HUES64 (cell line): ENCODE measurements at regions not wholly inside any gene's neighbourhood (a gene's known extent, or its start where the extent isn't known, plus 50 kb on each side); places are given as distances from the start of the nearest gene placed in this dataset.
"Not testable (repeated sequence)": the region's sequence is repeated elsewhere in the genome, so short reads cannot be mapped to it uniquely, and the experiment has no call there.

Experiments used
- H3K27ac ChIP-seq: 2 replicates; pipeline ENCODE4 v1.7.0; 2013; ENCODE audit warnings: low read depth, low read length, inconsistent platforms
- H3K27me3 ChIP-seq: 2 replicates; pipeline ENCODE4 v1.6.1; 2013; ENCODE audit warnings: mild to moderate bottlenecking, low read length; ENCODE audit not compliant: insufficient read depth
- H3K36me3 ChIP-seq: 2 replicates; pipeline ENCODE4 v1.6.1; 2013; ENCODE audit warnings: mild to moderate bottlenecking, low read length; ENCODE audit not compliant: insufficient read depth
- H3K4me1 ChIP-seq: 2 replicates; pipeline ENCODE4 v1.6.1; 2013; ENCODE audit warnings: mild to moderate bottlenecking, low read length, moderate library complexity; ENCODE audit not compliant: insufficient read depth
- H3K4me3 ChIP-seq: 2 replicates; pipeline ENCODE4 v1.5.1; 2013; ENCODE audit warnings: mild to moderate bottlenecking, low read length, moderate library complexity
- H3K9ac ChIP-seq: 2 replicates; pipeline ENCODE4 v1.6.1; 2013; ENCODE audit warnings: mild to moderate bottlenecking, low read depth, low read length
- H3K9me3 ChIP-seq: 2 replicates; pipeline ENCODE4 v1.6.1; 2013; ENCODE audit warnings: low read depth, low read length; ENCODE audit not compliant: insufficient read depth
- WGBS: fragments of 150-250, 120-280 bp; methylation state at CpG from one replicate; pipeline ENCODE4 v1.1.7; 2013; ENCODE audit warnings: missing lambda C conversion rate; 5-methylcytosine and 5-hydroxymethylcytosine counted together

- not testable (repeated sequence) for H3K9ac ChIP-seq, H3K4me1 ChIP-seq, H3K36me3 ChIP-seq, H3K27ac ChIP-seq, H3K4me3 ChIP-seq, H3K9me3 ChIP-seq, H3K27me3 ChIP-seq
- no CpG with 5 or more reads among the region's 2 CpGs for WGBS
Measured at GRCh38 chr2:87325911-87326294, 304.3 kb upstream of the PLGLB1 start.

DNA sequence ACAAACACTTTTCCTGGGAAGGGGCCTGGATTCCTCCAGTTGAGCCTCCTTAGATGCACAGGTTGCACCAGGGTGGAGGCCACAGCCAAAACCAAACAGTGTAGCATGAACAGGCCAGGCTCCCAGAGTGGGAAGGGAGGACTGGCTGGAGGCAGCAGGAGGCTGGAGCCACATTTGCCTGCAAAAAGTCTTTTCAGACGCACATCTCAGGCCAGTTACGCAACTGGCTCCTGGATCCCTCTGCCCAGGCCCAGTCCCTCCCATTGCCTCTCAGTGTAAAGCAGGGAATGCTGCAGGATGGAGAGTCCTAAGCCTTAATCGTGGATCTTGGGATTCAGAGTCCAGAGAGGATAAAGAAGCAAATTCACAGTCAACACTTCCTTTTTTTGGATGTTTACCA is 305.1 kb upstream of the PLGLB1 start:
- not testable (repeated sequence) for H3K36me3 ChIP-seq, H3K27me3 ChIP-seq, H3K9me3 ChIP-seq, H3K4me3 ChIP-seq, H3K4me1 ChIP-seq, H3K27ac ChIP-seq, H3K9ac ChIP-seq
- no CpG with 5 or more reads among the region's 3 CpGs for WGBS

DNA sequence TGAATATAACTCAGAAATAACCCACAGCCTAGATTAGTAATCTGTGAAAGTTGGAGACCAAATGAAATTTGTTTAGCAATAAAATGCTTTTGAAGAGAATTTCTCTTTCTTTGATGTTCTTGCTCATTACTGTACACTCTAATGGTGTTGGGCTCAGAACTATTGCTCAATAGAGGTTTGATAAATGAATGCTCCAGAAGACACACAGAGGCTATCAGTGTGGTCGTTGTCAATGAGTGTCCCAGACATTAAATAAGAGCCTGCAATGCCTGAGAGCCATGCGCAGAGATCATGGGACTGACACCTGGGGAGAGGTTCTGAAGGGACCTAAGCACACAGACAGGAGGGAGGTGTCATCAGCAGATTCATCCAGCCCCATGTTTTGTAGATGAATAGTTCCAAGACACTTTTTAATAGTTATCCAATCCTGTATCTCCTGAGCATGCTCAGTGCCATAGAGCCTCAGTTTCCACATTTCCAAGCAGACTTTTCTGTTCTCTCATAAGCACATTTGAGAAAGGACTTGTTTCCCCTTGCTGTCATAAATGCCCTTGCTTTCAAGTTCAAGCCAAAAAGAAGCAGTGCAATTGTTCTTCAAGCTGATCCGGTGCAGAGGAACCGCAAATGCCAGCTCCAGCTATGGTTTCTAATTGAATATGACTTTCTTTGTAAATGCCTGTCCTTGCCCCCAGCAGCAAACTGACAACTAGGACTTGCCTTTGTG is 306.2 kb upstream of the PLGLB1 start:
- H3K4me3 ChIP-seq, H3K9me3 ChIP-seq, H3K27me3 ChIP-seq, H3K27ac ChIP-seq, H3K9ac ChIP-seq, H3K4me1 ChIP-seq, H3K36me3 ChIP-seq: not testable (repeated sequence)
- WGBS = no CpG with 5 or more reads among the region's 4 CpGs

DNA sequence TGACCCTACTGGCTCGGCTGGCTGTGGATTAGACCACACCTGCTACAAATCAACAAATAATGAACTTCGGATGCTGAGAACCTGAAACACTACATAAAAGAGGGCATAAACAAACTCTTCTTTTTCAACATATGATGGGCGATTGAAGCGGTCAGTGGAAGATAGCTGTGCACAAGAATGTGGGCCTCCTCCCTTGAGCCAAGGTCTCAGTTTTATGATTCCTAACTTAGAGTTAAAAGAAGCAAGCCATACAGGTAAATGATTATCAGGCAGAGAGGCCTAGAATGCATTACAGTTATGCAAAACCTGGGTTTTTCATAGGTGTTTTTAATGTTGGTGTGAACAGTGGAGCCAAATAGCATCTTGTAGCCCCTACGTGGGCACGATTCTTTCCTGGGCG is 307.9 kb upstream of the PLGLB1 start:
- not testable (repeated sequence) for H3K27me3 ChIP-seq, H3K36me3 ChIP-seq, H3K9ac ChIP-seq, H3K4me1 ChIP-seq, H3K9me3 ChIP-seq, H3K27ac ChIP-seq, H3K4me3 ChIP-seq
- WGBS = 85% methylated on average over 5 of the region's 7 CpGs

GRCh38 chr2:87330486-87330885 is 308.8 kb upstream of the PLGLB1 start:
- H3K9ac ChIP-seq, H3K4me3 ChIP-seq, H3K36me3 ChIP-seq, H3K4me1 ChIP-seq, H3K9me3 ChIP-seq, H3K27ac ChIP-seq, H3K27me3 ChIP-seq: not testable (repeated sequence)
- no CpG with 5 or more reads among the region's 4 CpGs for WGBS

DNA sequence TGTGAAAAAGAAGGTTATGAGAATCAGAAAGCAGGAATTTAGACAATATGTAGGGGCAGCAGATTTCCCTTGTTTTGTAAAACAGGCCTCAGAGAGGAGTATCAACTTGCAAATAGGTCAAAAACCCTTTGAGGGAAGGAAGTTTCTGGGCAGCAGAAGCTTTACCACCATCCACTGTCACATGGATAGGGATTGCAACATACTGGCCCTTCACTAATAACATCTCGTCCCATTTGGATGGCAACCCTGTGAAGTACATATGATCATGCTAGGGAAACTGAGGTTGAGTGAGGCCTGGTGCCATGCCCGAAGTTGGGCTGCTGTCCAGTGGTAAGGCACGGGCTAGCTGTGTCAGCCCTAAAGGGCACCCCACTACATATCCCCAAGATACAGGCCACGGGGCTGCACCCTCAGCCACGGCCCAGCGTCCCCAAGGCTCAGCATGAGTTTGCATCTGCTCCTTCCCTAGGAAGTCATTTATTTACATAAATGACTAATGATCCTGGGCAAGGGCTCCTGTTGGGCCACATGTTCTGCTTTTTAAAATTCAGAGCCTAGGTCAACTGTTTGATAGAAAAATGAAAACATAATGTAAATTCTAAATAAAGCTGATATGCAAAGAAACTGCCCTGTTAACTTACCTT is 310.4 kb upstream of the PLGLB1 start:
- H3K27ac ChIP-seq, H3K36me3 ChIP-seq, H3K27me3 ChIP-seq, H3K9ac ChIP-seq, H3K4me1 ChIP-seq, H3K4me3 ChIP-seq, H3K9me3 ChIP-seq: not testable (repeated sequence)
- no CpG with 5 or more reads among the region's 6 CpGs for WGBS

DNA sequence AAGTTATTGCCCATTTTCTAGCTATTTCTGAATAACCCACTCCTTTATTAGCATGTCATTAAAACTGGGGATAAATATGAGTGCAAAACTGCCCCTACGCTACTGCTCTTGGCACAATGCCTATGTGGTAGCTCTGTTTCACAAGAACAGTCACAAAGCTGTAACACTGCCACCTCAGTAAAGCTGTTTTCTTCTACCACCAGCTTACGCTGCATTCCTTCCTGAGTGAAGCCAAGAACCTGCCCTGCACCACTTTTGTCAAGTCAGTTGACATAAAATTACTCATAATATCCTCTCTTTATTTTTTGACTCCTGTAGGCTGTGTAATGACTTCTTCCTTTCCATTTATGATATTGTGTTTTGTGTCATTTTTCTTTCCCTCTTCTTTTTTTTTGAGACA is 313.2 kb upstream of the PLGLB1 start:
- 97% methylated on average over 2 of the region's 2 CpGs for WGBS
- H3K27me3 ChIP-seq, H3K36me3 ChIP-seq, H3K4me3 ChIP-seq, H3K4me1 ChIP-seq, H3K9me3 ChIP-seq, H3K27ac ChIP-seq, H3K9ac ChIP-seq: not testable (repeated sequence)

- H3K9ac ChIP-seq, H3K27me3 ChIP-seq, H3K4me1 ChIP-seq, H3K4me3 ChIP-seq, H3K9me3 ChIP-seq, H3K27ac ChIP-seq, H3K36me3 ChIP-seq: not testable (repeated sequence)
- 83% methylated on average over 1 of the region's 1 CpG for WGBS
Measured at GRCh38 chr2:87338998-87339397, 317.4 kb upstream of the PLGLB1 start.

- H3K27ac ChIP-seq, H3K36me3 ChIP-seq, H3K4me3 ChIP-seq, H3K9me3 ChIP-seq, H3K4me1 ChIP-seq, H3K27me3 ChIP-seq, H3K9ac ChIP-seq: not testable (repeated sequence)
- 32% methylated on average over 31 of the region's 31 CpGs for WGBS
Measured at GRCh38 chr2:87341601-87342014, 320.0 kb upstream of the PLGLB1 start.

GRCh38 chr2:87342175-87342574 is 320.5 kb upstream of the PLGLB1 start:
- H3K4me1 ChIP-seq, H3K36me3 ChIP-seq, H3K27me3 ChIP-seq, H3K4me3 ChIP-seq, H3K9me3 ChIP-seq, H3K27ac ChIP-seq, H3K9ac ChIP-seq: not testable (repeated sequence)
- 93% methylated on average over 18 of the region's 24 CpGs for WGBS

GRCh38 chr2:87343347-87343746 is 321.7 kb upstream of the PLGLB1 start:
- not testable (repeated sequence) for H3K27me3 ChIP-seq, H3K4me1 ChIP-seq, H3K36me3 ChIP-seq, H3K4me3 ChIP-seq, H3K9me3 ChIP-seq, H3K9ac ChIP-seq, H3K27ac ChIP-seq
- 75% methylated on average over 1 of the region's 6 CpGs for WGBS

DNA sequence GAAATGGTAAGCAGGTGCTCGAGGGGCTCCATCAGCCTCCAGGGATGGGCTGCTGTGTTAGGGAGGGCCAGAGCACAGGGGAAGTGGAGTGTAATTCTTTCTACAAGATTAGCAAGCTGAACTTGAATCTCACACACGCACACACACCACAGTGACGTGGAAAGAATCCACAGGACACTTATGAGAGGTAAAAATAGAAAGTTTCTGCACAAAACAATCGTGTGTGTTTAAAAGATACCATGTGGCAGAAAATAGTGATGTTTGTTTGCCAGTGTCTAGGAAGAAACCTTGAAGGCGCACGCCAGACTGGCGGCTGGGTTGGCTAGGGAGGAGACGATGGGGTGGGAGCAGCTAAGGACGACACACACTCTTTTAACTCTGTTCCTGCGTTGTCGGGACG is 323.6 kb upstream of the PLGLB1 start:
- H3K9me3 ChIP-seq, H3K36me3 ChIP-seq, H3K27ac ChIP-seq, H3K9ac ChIP-seq, H3K4me3 ChIP-seq, H3K4me1 ChIP-seq, H3K27me3 ChIP-seq: not testable (repeated sequence)
- WGBS = 90% methylated on average over 4 of the region's 12 CpGs
